Lower leg skin (tissue), 3 donors: ENCODE measurements at regions not wholly inside any gene's neighbourhood (a gene's known extent, or its start where the extent isn't known, plus 50 kb on each side); places are given as distances from the start of the nearest gene placed in this dataset.
"Not testable (repeated sequence)": the region's sequence is repeated elsewhere in the genome, so short reads cannot be mapped to it uniquely, and the experiment has no call there.

ENCODE experiments used
- CTCF ChIP-seq, 3 donors: fragments of 450-650 bp; IDR thresholded peaks; one replicate each; pipeline ENCODE4 v1.5.1; 2016; ENCODE audit warnings: antibody characterized with exemption in 3 of 3, mild to moderate bottlenecking in 3 of 3, moderate library complexity in 2 of 3
- POLR2A ChIP-seq, 2 donors: fragments of 450-650 bp; IDR thresholded peaks; one replicate each; pipeline ENCODE4 v1.6.1; 2016 to 2017; ENCODE audit warnings: antibody characterized with exemption in 2 of 2, mild to moderate bottlenecking in 1 of 2, moderate library complexity in 1 of 2

GRCh38 chr16:33734650-33735049, 275.2 kb downstream of the TP53TG3F start:
- TF ChIP-seq CTCF, POLR2A (IDR thresholded peaks at IDR 0.05): not testable (repeated sequence)
